ENCODE measurements at regions not wholly inside any gene's neighbourhood (a gene's known extent, or its start where the extent isn't known, plus 50 kb on each side); places are given as distances from the start of the nearest gene placed in this dataset.

- H3K79me2 ChIP-seq (ENCODE audit: control insufficient read depth, insufficient read depth, low read length): no peaks in the 10 kb centered on the region
- no peak for ATAC-seq (ENCODE audit: low read depth)
- no peaks in the 10 kb centered on the region for H3K4me1 ChIP-seq (ENCODE audit: control insufficient read depth in 2 of 2, insufficient read depth in 2 of 2, low read length in 2 of 2)
- intact Hi-C loops (cut with micrococcal nuclease): no loop called here
- no peak overlapping the region for H3K4me3 ChIP-seq (ENCODE audit: control extremely low read depth in 1 of 5, extremely low read depth in 1 of 5, insufficient read depth in 1 of 5, low read depth in 2 of 5, low read length in 4 of 5)
- DNase-seq: no peak
- Mint-ChIP-seq H3K9me3 (ENCODE audit: insufficient read depth) (no peaks in the 10 kb centered on the region), H3K27me3 (no peaks in the 10 kb centered on the region), H3K4me3 (no peak overlapping the region), H3K27ac (no peak overlapping the region), H3K4me1 (no peaks in the 10 kb centered on the region)
- ChIA-PET CTCF (no interaction called here), POLR2A (no interaction called here)
- H3K4me2 ChIP-seq (replicated peaks; ENCODE audit: low read depth, low read length, poor library complexity, severe bottlenecking): no peak overlapping the region
- H3K36me3 ChIP-seq (replicated peaks in 1 of 2; ENCODE audit: control extremely low read depth in 1 of 2, control insufficient read depth in 1 of 2, extremely low read depth in 1 of 2, insufficient read depth in 2 of 2, low read length in 1 of 2): no peaks in the 10 kb centered on the region
- no peaks in the 10 kb centered on the region for H3K27me3 ChIP-seq (replicated peaks in 1 of 4; ENCODE audit: control extremely low read depth in 1 of 4, control insufficient read depth in 3 of 4, insufficient read depth in 4 of 4, low read length in 3 of 4)
- H3K9ac ChIP-seq (ENCODE audit: low read length): no peak overlapping the region
- TF ChIP-seq EZH2 (IDR thresholded peaks at IDR 0.05; ENCODE audit: borderline replicate concordance, insufficient read depth, low read depth, low read length, poor library complexity, severe bottlenecking) (no peak), CTCF (IDR thresholded peaks at IDR 0.05) (no peak)
- no peak overlapping the region for H3K27ac ChIP-seq (ENCODE audit: low read length in 2 of 2)
- no peaks in the 10 kb centered on the region for H4K20me1 ChIP-seq (ENCODE audit: control insufficient read depth, insufficient read depth, low read length, poor library complexity, severe bottlenecking)
- no peaks in the 10 kb centered on the region for H3K9me3 ChIP-seq (ENCODE audit: control extremely low read depth in 1 of 3, control insufficient read depth in 2 of 3, insufficient read depth in 1 of 3, low read length in 2 of 3)
- no peak overlapping the region for H2AFZ ChIP-seq (ENCODE audit: insufficient read depth, low read depth, low read length, poor library complexity, severe bottlenecking)
Measured at GRCh38 chr16:65355706-65356105, 233.8 kb upstream of the CDH11 start.

- H3K4me2 ChIP-seq (replicated peaks; ENCODE audit: low read depth, low read length, poor library complexity, severe bottlenecking): no peak overlapping the region
- H3K79me2 ChIP-seq (ENCODE audit: control insufficient read depth, insufficient read depth, low read length): no peaks in the 10 kb centered on the region
- ATAC-seq (ENCODE audit: low read depth): no peak
- Mint-ChIP-seq H3K9me3 (ENCODE audit: insufficient read depth) (no peaks in the 10 kb centered on the region), H3K4me3 (no peak overlapping the region), H3K27ac (no peak overlapping the region), H3K27me3 (no peaks in the 10 kb centered on the region), H3K4me1 (no peaks in the 10 kb centered on the region)
- no CpG with 5 or more reads among the region's 1 CpG for WGBS (ENCODE audit: insufficient coverage)
- intact Hi-C loops (cut with micrococcal nuclease): no loop called here
- ChIA-PET POLR2A (no interaction called here), CTCF (no interaction called here)
- no peak overlapping the region for H3K4me3 ChIP-seq (ENCODE audit: control extremely low read depth in 1 of 5, extremely low read depth in 1 of 5, insufficient read depth in 1 of 5, low read depth in 2 of 5, low read length in 4 of 5)
- TF ChIP-seq CTCF (IDR thresholded peaks at IDR 0.05) (no peak), EZH2 (IDR thresholded peaks at IDR 0.05; ENCODE audit: borderline replicate concordance, insufficient read depth, low read depth, low read length, poor library complexity, severe bottlenecking) (no peak)
- H3K9me3 ChIP-seq (ENCODE audit: control extremely low read depth in 1 of 3, control insufficient read depth in 2 of 3, insufficient read depth in 1 of 3, low read length in 2 of 3): no peaks in the 10 kb centered on the region
- no peaks in the 10 kb centered on the region for H3K4me1 ChIP-seq (ENCODE audit: control insufficient read depth in 2 of 2, insufficient read depth in 2 of 2, low read length in 2 of 2)
- no peaks in the 10 kb centered on the region for H4K20me1 ChIP-seq (ENCODE audit: control insufficient read depth, insufficient read depth, low read length, poor library complexity, severe bottlenecking)
- H3K27me3 ChIP-seq (replicated peaks in 1 of 4; ENCODE audit: control extremely low read depth in 1 of 4, control insufficient read depth in 3 of 4, insufficient read depth in 4 of 4, low read length in 3 of 4): no peaks in the 10 kb centered on the region
- no peak overlapping the region for H2AFZ ChIP-seq (ENCODE audit: insufficient read depth, low read depth, low read length, poor library complexity, severe bottlenecking)
- no peaks in the 10 kb centered on the region for H3K36me3 ChIP-seq (replicated peaks in 1 of 2; ENCODE audit: control extremely low read depth in 1 of 2, control insufficient read depth in 1 of 2, extremely low read depth in 1 of 2, insufficient read depth in 2 of 2, low read length in 1 of 2)
- no peak for DNase-seq
- H3K27ac ChIP-seq (ENCODE audit: low read length in 2 of 2): no peak overlapping the region
- no peak overlapping the region for H3K9ac ChIP-seq (ENCODE audit: low read length)
Measured at GRCh38 chr16:65353183-65353582, 231.3 kb upstream of the CDH11 start.
